HepG2 (cell line): ENCODE measurements at regions not wholly inside any gene's neighbourhood (a gene's known extent, or its start where the extent isn't known, plus 50 kb on each side); places are given as distances from the start of the nearest gene placed in this dataset.
A peak's percentile ranks its signal among the peaks of the same experiment; 100 is the strongest.

Experiments used
- ATAC-seq: fragments of 200-7000 bp; cut with Tn5 transposase; 3 replicates; pipeline ENCODE4 v1.9.1; 2020; ENCODE audit warnings: mild to moderate bottlenecking, moderate library complexity
- BruUV-seq: library from RNA; stranded (reverse); fragments of 400-500 nt; replicated peaks from 2 replicates; lab custom pipeline; 2021; lab: Mats Ljungman, UMichigan
- CTCF ChIA-PET: fragments of 300-600 bp; formaldehyde crosslinking; extraction: SDS; loops from one replicate; lab custom pipeline; 2021; ENCODE audit warnings: low total read pairs, inconsistent platforms, low intra/inter-chr PET ratio; lab: Yijun Ruan, JAX
- POLR2A ChIA-PET: fragments of 350-600 bp; sonication (Branson Sonifier 250); formaldehyde crosslinking; loops from one replicate; lab custom pipeline; 2020; ENCODE audit warnings: antibody characterized with exemption, inconsistent platforms; lab: Yijun Ruan, JAX
- DNase-seq: peaks from one replicate; pipeline ENCODE4 v3.0.0-alpha.2; 2015; ENCODE audit warnings: low spot score
- FAIRE-seq: peaks from 3 replicates; lab custom pipeline; 2011; peaks lifted over from hg19 to GRCh38; lab: Jason Lieb, UNC
- H2AFZ ChIP-seq: one replicate; pipeline ENCODE4 v1.6.1; 2011; ENCODE audit warnings: low read length, inconsistent platforms
- H3K27ac ChIP-seq: fragments of 300-600 bp; 3 replicates; pipeline ENCODE4 v1.8.0; 2011; ENCODE audit warnings: mixed run types, mild to moderate bottlenecking, mixed read lengths, low read length, inconsistent platforms; ENCODE audit not compliant: insufficient read depth; ENCODE audit errors: extremely low read length
- H3K27me3 ChIP-seq, 2 experiments: fragments of 200-600 bp in 1 of 2; 2 replicates in 1 of 2; 3 replicates in 1 of 2; pipeline versions ENCODE4 v1.6.0 to v1.8.0; 2011; ENCODE audit warnings: low read length in 2 of 2, mild to moderate bottlenecking in 2 of 2, moderate library complexity in 2 of 2, inconsistent platforms in 1 of 2; ENCODE audit not compliant: insufficient read depth in 2 of 2, control insufficient read depth in 1 of 2
- H3K36me3 ChIP-seq, 2 experiments: fragments of 200-600 bp in 1 of 2; replicated peaks in 1 of 2; 2 replicates in 1 of 2; 3 replicates in 1 of 2; pipeline versions ENCODE4 v1.5.1 to v1.8.0; 2011; ENCODE audit warnings: low read length in 2 of 2, inconsistent platforms in 1 of 2; ENCODE audit not compliant: insufficient read depth in 2 of 2, control insufficient read depth in 1 of 2
- H3K4me1 ChIP-seq: 2 replicates; pipeline ENCODE4 v1.5.1; 2012; ENCODE audit warnings: low read length, inconsistent platforms; ENCODE audit not compliant: insufficient read depth
- H3K4me2 ChIP-seq: 2 replicates; pipeline ENCODE4 v1.6.0; 2011; ENCODE audit warnings: low read depth, low read length, inconsistent platforms
- H3K4me3 ChIP-seq, 3 experiments: fragments of 200-600 bp in 1 of 3; sonication (generic), shearing (Covaris generic) in 1 of 3; replicated peaks in 1 of 3; 2 replicates each; pipeline ENCODE4 v1.5.1; 2011 to 2016; ENCODE audit warnings: low read length in 3 of 3, inconsistent platforms in 2 of 3, low read depth in 2 of 3, mild to moderate bottlenecking in 2 of 3, control low read depth in 1 of 3, mixed read lengths in 1 of 3; ENCODE audit not compliant: insufficient read depth in 1 of 3
- H3K79me2 ChIP-seq: one replicate; pipeline ENCODE4 v1.6.1; 2011; ENCODE audit warnings: low read length, inconsistent platforms; ENCODE audit not compliant: insufficient read depth
- H3K9ac ChIP-seq: 2 replicates; pipeline ENCODE4 v1.6.0; 2011; ENCODE audit warnings: mild to moderate bottlenecking, low read depth, low read length, inconsistent platforms; ENCODE audit not compliant: insufficient read depth
- H3K9me3 ChIP-seq: 2 replicates; pipeline ENCODE4 v1.5.1; 2012; ENCODE audit warnings: mild to moderate bottlenecking, low read length
- H4K20me1 ChIP-seq: 2 replicates; pipeline ENCODE4 v1.6.0; 2011; ENCODE audit warnings: inconsistent platforms, mild to moderate bottlenecking, low read length, moderate library complexity; ENCODE audit not compliant: insufficient read depth
- MNT ChIP-seq: fragments of 450-650 bp; IDR thresholded peaks from 2 replicates; pipeline ENCODE4 v1.6.1; 2016
- SMARCE1 ChIP-seq: fragments of 450-650 bp; IDR thresholded peaks from 2 replicates; pipeline ENCODE4 v1.6.1; 2017; ENCODE audit warnings: borderline replicate concordance
- STAG1 ChIP-seq: sonication (generic); formaldehyde crosslinking; IDR thresholded peaks from 2 replicates; pipeline ENCODE4 v1.4.0; 2020; ENCODE audit warnings: missing genetic modification reagents
- TBX3 ChIP-seq: fragments of 450-650 bp; IDR thresholded peaks from 2 replicates; pipeline ENCODE4 v1.6.1; 2017; ENCODE audit warnings: antibody characterized with exemption, mild to moderate bottlenecking, inconsistent platforms, borderline replicate concordance
- TOE1 ChIP-seq: sonication (generic); formaldehyde crosslinking; IDR thresholded peaks from 2 replicates; pipeline ENCODE4 v1.4.0; 2020; ENCODE audit warnings: mild to moderate bottlenecking, missing genetic modification reagents
- YY1 ChIP-seq: IDR thresholded peaks from 2 replicates; pipeline ENCODE4 v1.6.1; 2011; ENCODE audit warnings: low read length, low read depth, moderate library complexity, mild to moderate bottlenecking; ENCODE audit not compliant: insufficient read depth, insufficient replicate concordance
- ZNF33A ChIP-seq: sonication (generic); formaldehyde crosslinking; IDR thresholded peaks from 2 replicates; pipeline ENCODE4 v1.5.1; 2020; ENCODE audit warnings: missing genetic modification reagents, mild to moderate bottlenecking, moderate library complexity, borderline replicate concordance
- ZNF773 ChIP-seq: sonication (generic); formaldehyde crosslinking; IDR thresholded peaks from 2 replicates; pipeline ENCODE4 v1.4.0; 2020; ENCODE audit warnings: missing genetic modification reagents, borderline replicate concordance
- whole genome bisulfite sequencing: methylation state at CpG from one replicate; pipeline ENCODE4 v1.1.6; 2017; ENCODE audit warnings: low lambda C conversion rate; 5-methylcytosine and 5-hydroxymethylcytosine counted together
- in situ Hi-C: cut with HindIII; loops from 2 replicates; pipeline ENCODE4 v1.10.0; 2017; ENCODE audit warnings: low pct_unique_long_range_greater_than_20kb; ENCODE audit not compliant: extremely low pct_ligation_motif_present
- intact Hi-C: fragments of 100-400 bp; cut with micrococcal nuclease; formaldehyde crosslinking; loops from one replicate; pipeline ENCODE4 v1.10.0; 2022; ENCODE audit not compliant: unreplicated experiment
- TF ChIP-seq, protein P1 (sequence below): IDR thresholded peaks from 2 replicates; pipeline ENCODE4 v1.6.1; 2016; ENCODE audit warnings: low read depth, missing genetic modification reagents, missing compliant biosample characterization

DNA sequence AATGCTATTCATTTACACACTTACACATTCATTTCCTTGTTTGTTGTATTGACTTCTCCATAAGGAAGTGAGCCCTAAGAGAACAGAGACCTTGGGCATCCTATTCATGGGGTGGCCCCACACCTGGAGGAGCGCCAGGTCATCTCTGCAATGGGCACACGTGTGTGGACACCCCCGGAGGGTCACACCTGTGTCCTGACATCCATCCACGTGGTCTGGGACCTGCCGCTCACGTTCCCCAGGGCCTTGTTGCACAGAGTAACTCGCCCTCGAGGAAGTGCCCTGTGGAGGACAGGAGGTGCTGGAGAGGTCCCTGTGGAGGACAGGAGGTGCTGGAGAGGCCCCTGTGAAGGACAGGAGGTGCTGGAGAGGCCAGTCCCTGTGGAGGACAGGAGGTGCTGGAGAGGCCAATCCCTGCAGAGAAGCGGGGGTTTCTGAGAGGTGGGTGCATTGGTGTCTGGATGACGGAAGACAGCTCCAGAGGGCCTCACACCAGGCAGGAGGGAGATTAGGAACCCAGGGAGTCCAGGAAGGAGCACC lies 73.2 kb upstream of the GPC1 start:
- TF ChIP-seq, protein P1, sequence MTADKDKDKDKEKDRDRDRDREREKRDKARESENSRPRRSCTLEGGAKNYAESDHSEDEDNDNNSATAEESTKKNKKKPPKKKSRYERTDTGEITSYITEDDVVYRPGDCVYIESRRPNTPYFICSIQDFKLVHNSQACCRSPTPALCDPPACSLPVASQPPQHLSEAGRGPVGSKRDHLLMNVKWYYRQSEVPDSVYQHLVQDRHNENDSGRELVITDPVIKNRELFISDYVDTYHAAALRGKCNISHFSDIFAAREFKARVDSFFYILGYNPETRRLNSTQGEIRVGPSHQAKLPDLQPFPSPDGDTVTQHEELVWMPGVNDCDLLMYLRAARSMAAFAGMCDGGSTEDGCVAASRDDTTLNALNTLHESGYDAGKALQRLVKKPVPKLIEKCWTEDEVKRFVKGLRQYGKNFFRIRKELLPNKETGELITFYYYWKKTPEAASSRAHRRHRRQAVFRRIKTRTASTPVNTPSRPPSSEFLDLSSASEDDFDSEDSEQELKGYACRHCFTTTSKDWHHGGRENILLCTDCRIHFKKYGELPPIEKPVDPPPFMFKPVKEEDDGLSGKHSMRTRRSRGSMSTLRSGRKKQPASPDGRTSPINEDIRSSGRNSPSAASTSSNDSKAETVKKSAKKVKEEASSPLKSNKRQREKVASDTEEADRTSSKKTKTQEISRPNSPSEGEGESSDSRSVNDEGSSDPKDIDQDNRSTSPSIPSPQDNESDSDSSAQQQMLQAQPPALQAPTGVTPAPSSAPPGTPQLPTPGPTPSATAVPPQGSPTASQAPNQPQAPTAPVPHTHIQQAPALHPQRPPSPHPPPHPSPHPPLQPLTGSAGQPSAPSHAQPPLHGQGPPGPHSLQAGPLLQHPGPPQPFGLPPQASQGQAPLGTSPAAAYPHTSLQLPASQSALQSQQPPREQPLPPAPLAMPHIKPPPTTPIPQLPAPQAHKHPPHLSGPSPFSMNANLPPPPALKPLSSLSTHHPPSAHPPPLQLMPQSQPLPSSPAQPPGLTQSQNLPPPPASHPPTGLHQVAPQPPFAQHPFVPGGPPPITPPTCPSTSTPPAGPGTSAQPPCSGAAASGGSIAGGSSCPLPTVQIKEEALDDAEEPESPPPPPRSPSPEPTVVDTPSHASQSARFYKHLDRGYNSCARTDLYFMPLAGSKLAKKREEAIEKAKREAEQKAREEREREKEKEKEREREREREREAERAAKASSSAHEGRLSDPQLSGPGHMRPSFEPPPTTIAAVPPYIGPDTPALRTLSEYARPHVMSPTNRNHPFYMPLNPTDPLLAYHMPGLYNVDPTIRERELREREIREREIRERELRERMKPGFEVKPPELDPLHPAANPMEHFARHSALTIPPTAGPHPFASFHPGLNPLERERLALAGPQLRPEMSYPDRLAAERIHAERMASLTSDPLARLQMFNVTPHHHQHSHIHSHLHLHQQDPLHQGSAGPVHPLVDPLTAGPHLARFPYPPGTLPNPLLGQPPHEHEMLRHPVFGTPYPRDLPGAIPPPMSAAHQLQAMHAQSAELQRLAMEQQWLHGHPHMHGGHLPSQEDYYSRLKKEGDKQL, result no peak
- TF ChIP-seq TBX3, result no peak
- TF ChIP-seq ZNF33A (CRISPR knock-in tag), result no peak
- peak; percentile 92 for TF ChIP-seq MNT
- TF ChIP-seq TOE1 (CRISPR knock-in tag), result no peak
- TF ChIP-seq YY1, result no peak
- TF ChIP-seq STAG1 (CRISPR knock-in tag), result no peak
- no peak for TF ChIP-seq SMARCE1
- TF ChIP-seq ZNF773 (CRISPR knock-in tag), result no peak
- intact Hi-C loops (no loop called here), in situ Hi-C loops (no loop called here)
- Histone ChIP-seq H3K9me3 (peaks cover 4% of the 10 kb centered on the region; the same call in 1 of the 2 replicates), H3K4me1 (no peaks in the 10 kb centered on the region), H3K4me3 (no peak overlapping the region), H3K36me3 (no peaks in the 10 kb centered on the region), H3K79me2 (no peaks in the 10 kb centered on the region), H3K27me3 (peaks cover 25 to 97% of the 10 kb centered on the region in 2 experiments), H3K9ac (no peak overlapping the region), H3K27ac (no peak overlapping the region), H2AFZ (no peak overlapping the region), H3K4me2 (no peak overlapping the region), H4K20me1 (no peaks in the 10 kb centered on the region)
- ChIA-PET CTCF (no interaction called here), POLR2A (no interaction called here)
- FAIRE-seq, result no peak
- WGBS, result 4% methylated on average over 10 of the region's 10 CpGs
- no peak for DNase-seq
- ATAC-seq, result no peak
- no TSS peak for BruUV-seq
